H1 (cell line): ENCODE measurements at regions not wholly inside any gene's neighbourhood (a gene's known extent, or its start where the extent isn't known, plus 50 kb on each side); places are given as distances from the start of the nearest gene placed in this dataset.

ENCODE experiments used
- CTCF ChIA-PET: fragments of 300-600 bp; sonication (Branson Sonifier 250); formaldehyde crosslinking; loops from one replicate; lab custom pipeline; 2021; ENCODE audit not compliant: partially characterized antibody; lab: Charles Lee
- POLR2A ChIA-PET: fragments of 300-600 bp; sonication (Branson Sonifier 250); formaldehyde crosslinking; loops from one replicate; lab custom pipeline; 2021; ENCODE audit warnings: inconsistent platforms; ENCODE audit not compliant: partially characterized antibody; lab: Charles Lee
- DNase-seq, 2 experiments: peaks; one replicate each; pipeline versions ENCODE4 v3.0.0 to v3.0.0-alpha.2; 2010 to 2022; ENCODE audit warnings: low spot score in 2 of 2, low read depth in 1 of 2, mixed read lengths in 1 of 2
- FAIRE-seq: peaks from 2 replicates; lab custom pipeline; 2011; peaks lifted over from hg19 to GRCh38; lab: Jason Lieb, UNC
- H2AFZ ChIP-seq: 2 replicates; pipeline ENCODE4 v1.8.1; 2012; ENCODE audit warnings: low read length, inconsistent platforms
- H2AK5ac ChIP-seq: 2 replicates; pipeline ENCODE4 v1.6.1; 2013; ENCODE audit warnings: low read depth, low read length
- H2BK120ac ChIP-seq: replicated peaks from 2 replicates; pipeline ENCODE3; 2013; ENCODE audit warnings: low read depth, low read length, inconsistent platforms
- H2BK12ac ChIP-seq: 2 replicates; pipeline ENCODE4 v1.6.1; 2013; ENCODE audit warnings: low read depth, low read length
- H2BK15ac ChIP-seq: 2 replicates; pipeline ENCODE4 v1.6.1; 2013; ENCODE audit warnings: low read length
- H2BK20ac ChIP-seq: 2 replicates; pipeline ENCODE4 v1.6.1; 2013; ENCODE audit warnings: low read length
- H2BK5ac ChIP-seq: 2 replicates; pipeline ENCODE4 v1.6.1; 2013; ENCODE audit warnings: low read depth, low read length
- H3K14ac ChIP-seq: 2 replicates; pipeline ENCODE4 v1.6.1; 2013; ENCODE audit warnings: inconsistent platforms; ENCODE audit not compliant: insufficient read length
- H3K18ac ChIP-seq: 2 replicates; pipeline ENCODE4 v1.6.1; 2013; ENCODE audit warnings: low read length; ENCODE audit errors: extremely low read depth
- H3K23ac ChIP-seq: 2 replicates; pipeline ENCODE4 v1.6.1; 2013; ENCODE audit warnings: inconsistent platforms; ENCODE audit not compliant: insufficient read length
- H3K23me2 ChIP-seq: 2 replicates; pipeline ENCODE4 v1.6.1; 2013; ENCODE audit warnings: low read depth, low read length
- H3K27ac ChIP-seq: 2 replicates; pipeline ENCODE4 v1.6.1; 2011; ENCODE audit warnings: low read depth, low read length, inconsistent platforms
- H3K27me3 ChIP-seq, 4 experiments: replicated peaks in 1 of 4; 1 replicate in 1 of 4; 2 replicates in 3 of 4; pipeline versions ENCODE4 v1.6.1 to v1.8.1; 2011 to 2013; ENCODE audit warnings: low read length in 3 of 4, mild to moderate bottlenecking in 3 of 4, inconsistent platforms in 2 of 4, mixed read lengths in 2 of 4, moderate library complexity in 1 of 4; ENCODE audit not compliant: control insufficient read depth in 3 of 4, insufficient read depth in 3 of 4; ENCODE audit errors: extremely low read depth in 1 of 4
- H3K36me3 ChIP-seq, 4 experiments: 2 replicates each; pipeline versions ENCODE4 v1.6.1 to v1.8.1; 2011 to 2013; ENCODE audit warnings: mild to moderate bottlenecking in 4 of 4, low read length in 3 of 4, moderate library complexity in 2 of 4, control low read depth in 1 of 4, inconsistent platforms in 1 of 4; ENCODE audit not compliant: insufficient read depth in 4 of 4, control insufficient read depth in 2 of 4
- H3K4ac ChIP-seq: replicated peaks from 2 replicates; pipeline ENCODE3; 2013; ENCODE audit warnings: low read length, low read depth, mixed read lengths, inconsistent platforms; ENCODE audit not compliant: insufficient read length
- H3K4me1 ChIP-seq, 4 experiments: replicated peaks in 1 of 4; 1 replicate in 1 of 4; 2 replicates in 3 of 4; pipeline versions ENCODE4 v1.6.1 to v1.8.1; 2011 to 2013; ENCODE audit warnings: low read length in 3 of 4, inconsistent platforms in 2 of 4, mixed read lengths in 1 of 4; ENCODE audit not compliant: insufficient read depth in 4 of 4, control insufficient read depth in 3 of 4
- H3K4me2 ChIP-seq, 2 experiments: 2 replicates each; pipeline versions ENCODE4 v1.6.1 to v1.8.1; 2011 to 2013; ENCODE audit warnings: low read depth in 2 of 2, low read length in 2 of 2, control low read depth in 1 of 2, inconsistent platforms in 1 of 2, mild to moderate bottlenecking in 1 of 2; ENCODE audit not compliant: insufficient read depth in 1 of 2
- H3K4me3 ChIP-seq, 4 experiments: fragments of 200-600, 300-600 bp in 1 of 4; sonication (generic), shearing (Covaris generic), sonication (Bioruptor Twin) in 1 of 4; 2 replicates each; pipeline versions ENCODE4 v1.5.1 to v1.8.1; 2011 to 2016; ENCODE audit warnings: low read length in 4 of 4, low read depth in 3 of 4, control low read depth in 2 of 4, inconsistent platforms in 2 of 4, mild to moderate bottlenecking in 2 of 4, mixed read lengths in 1 of 4, moderate library complexity in 1 of 4; ENCODE audit not compliant: insufficient read depth in 2 of 4; ENCODE audit errors: extremely low read depth in 1 of 4
- H3K56ac ChIP-seq: replicated peaks from 2 replicates; pipeline ENCODE3; 2013; ENCODE audit warnings: low read depth, mild to moderate bottlenecking, mixed read lengths, low read length, inconsistent platforms; ENCODE audit not compliant: insufficient read length
- H3K79me1 ChIP-seq: 2 replicates; pipeline ENCODE4 v1.6.1; 2013; ENCODE audit warnings: low read depth, low read length, control low read depth
- H3K79me2 ChIP-seq, 2 experiments: 2 replicates each; pipeline versions ENCODE4 v1.6.1 to v1.8.1; 2012 to 2013; ENCODE audit warnings: low read length in 2 of 2, mild to moderate bottlenecking in 2 of 2, inconsistent platforms in 1 of 2; ENCODE audit not compliant: insufficient read depth in 2 of 2, control insufficient read depth in 1 of 2
- H3K9ac ChIP-seq, 4 experiments: replicated peaks in 1 of 4; 1 replicate in 1 of 4; 2 replicates in 3 of 4; pipeline versions ENCODE4 v1.6.1 to v1.8.1; 2011 to 2013; ENCODE audit warnings: low read depth in 3 of 4, low read length in 3 of 4, control low read depth in 2 of 4, mild to moderate bottlenecking in 2 of 4, moderate library complexity in 2 of 4, inconsistent platforms in 1 of 4; ENCODE audit errors: extremely low read depth in 1 of 4
- H3K9me3 ChIP-seq, 2 experiments: 2 replicates each; pipeline versions ENCODE4 v1.6.1 to v1.8.1; 2012 to 2013; ENCODE audit warnings: mild to moderate bottlenecking in 2 of 2, moderate library complexity in 2 of 2, control low read depth in 1 of 2, inconsistent platforms in 1 of 2, low read depth in 1 of 2, low read length in 1 of 2, mixed read lengths in 1 of 2; ENCODE audit not compliant: insufficient read depth in 2 of 2
- H4K20me1 ChIP-seq, 2 experiments: replicated peaks in 1 of 2; 2 replicates each; pipeline versions ENCODE3 to v1.8.1; 2011 to 2013; ENCODE audit warnings: inconsistent platforms in 2 of 2, low read length in 2 of 2, mild to moderate bottlenecking in 1 of 2; ENCODE audit not compliant: insufficient read depth in 2 of 2, control insufficient read depth in 1 of 2
- H4K5ac ChIP-seq: 2 replicates; pipeline ENCODE4 v1.6.1; 2013; ENCODE audit warnings: low read length, low read depth, mixed read lengths, inconsistent platforms; ENCODE audit not compliant: insufficient read length
- H4K8ac ChIP-seq: 2 replicates; pipeline ENCODE4 v1.8.0; 2013; ENCODE audit warnings: mild to moderate bottlenecking, moderate library complexity, low read length, inconsistent platforms; ENCODE audit not compliant: insufficient read depth; ENCODE audit errors: extremely low read depth
- H4K91ac ChIP-seq: replicated peaks from 2 replicates; pipeline ENCODE3; 2013; ENCODE audit warnings: low read length, mixed read lengths, inconsistent platforms; ENCODE audit not compliant: insufficient read length
- ATF2 ChIP-seq: IDR thresholded peaks from 2 replicates; pipeline ENCODE4 v1.6.1; 2012; ENCODE audit warnings: low read length, inconsistent platforms
- EP300 ChIP-seq, 2 experiments: IDR thresholded peaks; 1 replicate in 1 of 2; 2 replicates in 1 of 2; pipeline ENCODE4 v1.6.1; 2011 to 2012; ENCODE audit warnings: low read depth in 2 of 2, low read length in 2 of 2, mild to moderate bottlenecking in 2 of 2, borderline replicate concordance in 1 of 2, inconsistent platforms in 1 of 2, moderate library complexity in 1 of 2
- FOSL1 ChIP-seq: IDR thresholded peaks from 2 replicates; pipeline ENCODE4 v1.6.1; 2011; ENCODE audit warnings: mild to moderate bottlenecking, low read depth, low read length, moderate library complexity; ENCODE audit not compliant: insufficient read depth
- JUN ChIP-seq: IDR thresholded peaks from 2 replicates; pipeline ENCODE4 v1.6.1; 2011; ENCODE audit warnings: low read depth, mild to moderate bottlenecking, improper control_type of control experiment, low read length
- KDM4A ChIP-seq: IDR thresholded peaks from one replicate; pipeline ENCODE4 v1.7.1; 2012; ENCODE audit warnings: low read depth, mild to moderate bottlenecking, moderate library complexity, low read length, inconsistent platforms; ENCODE audit not compliant: severe bottlenecking
- RBBP5 ChIP-seq: IDR thresholded peaks from 2 replicates; pipeline ENCODE4 v1.7.1; 2012; ENCODE audit warnings: low read depth, mild to moderate bottlenecking, inconsistent platforms, low read length, moderate library complexity, borderline replicate concordance
- RNF2 ChIP-seq: fragments of 200-900, 300-1000 bp; sonication (generic); IDR thresholded peaks from 2 replicates; pipeline ENCODE4 v1.7.1; 2016; ENCODE audit warnings: borderline replicate concordance, low read depth, mild to moderate bottlenecking, antibody characterized with exemption, low read length; ENCODE audit not compliant: poor library complexity, severe bottlenecking; ENCODE audit errors: missing control alignments
- RXRA ChIP-seq: IDR thresholded peaks from 2 replicates; pipeline ENCODE4 v1.6.1; 2011; ENCODE audit warnings: low read depth, mild to moderate bottlenecking, low read length, moderate library complexity; ENCODE audit not compliant: insufficient read depth
- WGBS, 2 experiments: shearing (Covaris generic) in 1 of 2; methylation state at CpG; one replicate each; pipeline versions ENCODE4 v1.1.6 to v1.1.7; 2013 to 2015; ENCODE audit warnings: low lambda C conversion rate in 2 of 2, mixed read lengths in 2 of 2, inconsistent platforms in 1 of 2, low coverage in 1 of 2, missing lambda C conversion rate in 1 of 2; ENCODE audit not compliant: insufficient replicate concordance in 2 of 2, insufficient coverage in 1 of 2, insufficient read length in 1 of 2; ENCODE audit errors: extremely low coverage in 1 of 2, missing lambda C conversion rate in 1 of 2; 5-methylcytosine and 5-hydroxymethylcytosine counted together

- Histone ChIP-seq H2BK20ac (no peak overlapping the region), H4K91ac (no peak overlapping the region), H2AFZ (no peak overlapping the region), H3K4me1 (peaks cover 0 to 6% (median 5%) of the 10 kb centered on the region in 4 experiments; a peak in 3 of 7 replicates), H2AK5ac (no peak overlapping the region), H4K20me1 (no peaks in the 10 kb centered on the region), H3K18ac (no peak overlapping the region), H2BK5ac (no peak overlapping the region), H3K4me3 (no peak overlapping the region), H3K79me2 (no peaks in the 10 kb centered on the region), H3K27me3 (0 out of 7 replicates have a peak, but pooled peaks cover 0 to 2% (median 0%) of the 10 kb centered on the region in 4 experiments), H2BK15ac (no peak overlapping the region), H4K5ac (no peak overlapping the region), H3K4me2 (no peak overlapping the region), H3K4ac (no peak overlapping the region), H3K36me3 (no peaks in the 10 kb centered on the region; a peak in 1 of 8 replicates), H2BK120ac (no peak overlapping the region), H3K14ac (no peak overlapping the region), H3K56ac (no peak overlapping the region), H2BK12ac (0 out of 2 replicates have a peak overlapping the region, but pooled peaks have one; percentile 50), H3K79me1 (no peaks in the 10 kb centered on the region), H4K8ac (no peak overlapping the region), H3K23me2 (no peaks in the 10 kb centered on the region), H3K23ac (no peak overlapping the region), H3K27ac (no peak overlapping the region), H3K9ac (no peak overlapping the region), H3K9me3 (no peaks in the 10 kb centered on the region)
- FAIRE-seq (no peak), DNase-seq (no peak)
- TF ChIP-seq RNF2, result no peak
- TF ChIP-seq RXRA, result no peak
- TF ChIP-seq EP300 (IDR thresholded peaks at IDR 0.05; ENCODE audit: borderline replicate concordance in 1 of 2, low read depth in 2 of 2, low read length in 2 of 2), result no peak
- no peak for TF ChIP-seq ATF2
- TF ChIP-seq FOSL1, result no peak
- TF ChIP-seq JUN, result no peak
- TF ChIP-seq KDM4A, result no peak
- TF ChIP-seq RBBP5, result no peak
- CTCF ChIA-PET, result interaction anchor here (1.0 to 4.7 kb wide), 9 partner anchors 10 to 110 kb away, joined by 3 to 28 read pairs (median 6); no protein-coding TSS in a partner anchor
- WGBS, 2 experiments, result 94% methylated on average over 9 of the region's 20 CpGs; no CpG with 5 or more reads in 1 of the 2 experiments
- POLR2A ChIA-PET, result interaction anchor here (3.8 kb wide), 1 partner anchor 24 kb away, joined by 15 read pairs; no protein-coding TSS in a partner anchor
Measured at GRCh38 chrX:39840581-39841093, 257.1 kb downstream of the BCOR start.
